ENCODE measurements at regions not wholly inside any gene's neighbourhood (a gene's known extent, or its start where the extent isn't known, plus 50 kb on each side); places are given as distances from the start of the nearest gene placed in this dataset.

DNA sequence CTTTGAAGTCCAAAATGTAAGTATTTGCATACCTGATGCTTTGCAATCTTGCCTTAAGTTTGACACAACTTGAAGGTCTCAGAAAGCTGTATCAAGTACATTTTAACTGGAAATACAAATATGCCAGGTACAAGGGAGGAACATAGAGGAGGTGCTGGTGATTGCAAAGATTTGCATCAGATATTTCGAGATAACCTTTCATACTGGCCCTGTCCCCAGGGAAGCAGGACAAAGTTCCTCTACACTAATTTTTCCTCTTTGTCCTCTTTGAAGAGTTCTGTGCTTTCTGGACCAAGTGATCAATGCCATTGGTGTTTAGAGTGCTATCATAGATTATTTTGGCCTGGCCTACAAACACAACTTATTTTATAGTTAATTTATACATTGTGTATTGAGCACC, 686.1 kb downstream of the HACE1 start (continued):
- TF ChIP-seq CHD7 (IDR thresholded peaks at IDR 0.05; ENCODE audit: insufficient replicate concordance, low read length) (no peak), NANOG (IDR thresholded peaks at IDR 0.05; ENCODE audit: insufficient read depth, low read depth, low read length, poor library complexity, severe bottlenecking) (no peak), TCF12 (IDR thresholded peaks at IDR 0.05; ENCODE audit: low read depth, low read length) (no peak), SIX5 (IDR thresholded peaks at IDR 0.05; ENCODE audit: low read depth, low read length) (no peak)

All from H1 (cell line).